ENCODE measurements at regions not wholly inside any gene's neighbourhood (a gene's known extent, or its start where the extent isn't known, plus 50 kb on each side); places are given as distances from the start of the nearest gene placed in this dataset.
"Not testable (repeated sequence)": the region's sequence is repeated elsewhere in the genome, so short reads cannot be mapped to it uniquely, and the experiment has no call there.

GRCh38 chr18:1039421-1039820, 134.8 kb downstream of the ADCYAP1 start:
- DNase-seq (ENCODE audit: low read depth in 1 of 2, low spot score in 1 of 2) = no peak
- TF ChIP-seq POLR2AphosphoS5 (IDR thresholded peaks at IDR 0.05; ENCODE audit: low read depth) (no peak), REST (IDR thresholded peaks at IDR 0.05; ENCODE audit: insufficient replicate concordance, low read depth) (no peak)

GRCh38 chr18:1043039-1043438, 138.4 kb downstream of the ADCYAP1 start:
- H3K27ac ChIP-seq (replicated peaks); DNase-seq (ENCODE audit: low read depth in 1 of 2, low spot score in 1 of 2); H3K4me3 ChIP-seq (replicated peaks; ENCODE audit: insufficient read depth, low read length); H3K27me3 ChIP-seq (ENCODE audit: insufficient read depth, poor library complexity, severe bottlenecking): not testable (repeated sequence)

More at GRCh38 chr18:1039421-1039820, 134.8 kb downstream of the ADCYAP1 start:
- Histone ChIP-seq H3K27ac (replicated peaks) (no peak overlapping the region), H3K27me3 (ENCODE audit: insufficient read depth, poor library complexity, severe bottlenecking) (no peaks in the 10 kb centered on the region), H3K4me3 (replicated peaks; ENCODE audit: insufficient read depth, low read length) (no peak overlapping the region)

- H3K4me3 ChIP-seq (replicated peaks; ENCODE audit: insufficient read depth, low read length) = no peak overlapping the region
- DNase-seq (ENCODE audit: low read depth in 1 of 2, low spot score in 1 of 2) = no peak
- H3K27ac ChIP-seq (replicated peaks) = no peak overlapping the region
- no peak for TF ChIP-seq REST (IDR thresholded peaks at IDR 0.05; ENCODE audit: insufficient replicate concordance, low read depth)
- TF ChIP-seq CTCF (IDR thresholded peaks at IDR 0.05; ENCODE audit: insufficient read depth, low read length) = no peak
- TF ChIP-seq SPI1 (IDR thresholded peaks at IDR 0.05; ENCODE audit: borderline replicate concordance, low read depth) = no peak
- no peak for TF ChIP-seq GABPA (IDR thresholded peaks at IDR 0.05; ENCODE audit: low read depth)
- no peak for TF ChIP-seq POLR2AphosphoS5 (IDR thresholded peaks at IDR 0.05; ENCODE audit: low read depth)
- H3K27me3 ChIP-seq (ENCODE audit: insufficient read depth, poor library complexity, severe bottlenecking) = no peaks in the 10 kb centered on the region
These were observed 141.0 kb downstream of the ADCYAP1 start for GRCh38 chr18:1045658-1046057.

- DNase-seq (ENCODE audit: low read depth in 1 of 2, low spot score in 1 of 2) = no peak
- no peak overlapping the region for H3K27ac ChIP-seq (replicated peaks)
- TF ChIP-seq SPI1 (IDR thresholded peaks at IDR 0.05; ENCODE audit: borderline replicate concordance, low read depth) (no peak), POLR2AphosphoS5 (IDR thresholded peaks at IDR 0.05; ENCODE audit: low read depth) (no peak), CTCF (IDR thresholded peaks at IDR 0.05; ENCODE audit: insufficient read depth, low read length) (no peak), GABPA (IDR thresholded peaks at IDR 0.05; ENCODE audit: low read depth) (no peak), REST (IDR thresholded peaks at IDR 0.05; ENCODE audit: insufficient replicate concordance, low read depth) (no peak)
- no peak overlapping the region for H3K4me3 ChIP-seq (replicated peaks; ENCODE audit: insufficient read depth, low read length)
- no peaks in the 10 kb centered on the region for H3K27me3 ChIP-seq (ENCODE audit: insufficient read depth, poor library complexity, severe bottlenecking)
These were observed 142.7 kb downstream of the ADCYAP1 start for GRCh38 chr18:1047406-1047805.

Data from HL-60 (cell line).